ENCODE measurements at regions not wholly inside any gene's neighbourhood (a gene's known extent, or its start where the extent isn't known, plus 50 kb on each side); places are given as distances from the start of the nearest gene placed in this dataset.
"Not testable (repeated sequence)": the region's sequence is repeated elsewhere in the genome, so short reads cannot be mapped to it uniquely, and the experiment has no call there.

- DNase-seq (ENCODE audit: low spot score), result no peak
Observed at GRCh38 chr15:36075333-36075732, 504.1 kb upstream of the CDIN1 start.

- DNase-seq (ENCODE audit: low spot score), result no peak
Observed at GRCh38 chr15:36079021-36079420, 500.4 kb upstream of the CDIN1 start.

DNA sequence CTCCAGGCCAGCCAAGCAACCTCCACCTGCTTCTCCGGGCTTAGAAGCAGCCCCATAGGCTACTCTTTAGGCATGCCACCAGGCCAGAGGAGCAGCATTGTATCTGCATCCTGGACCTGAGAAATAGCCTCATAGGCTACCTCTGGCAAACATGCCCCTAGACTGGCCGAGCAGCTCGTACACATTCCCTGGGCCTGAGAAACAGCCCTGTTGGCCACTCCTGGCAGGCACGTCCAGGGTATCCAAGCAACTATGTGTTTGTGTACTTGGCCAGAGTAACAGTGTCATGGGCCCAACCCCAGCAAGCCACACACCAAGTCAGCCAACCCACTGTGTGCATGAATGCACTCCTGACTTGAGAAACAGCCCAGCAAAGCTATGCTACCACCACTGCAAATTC lies 498.7 kb upstream of the CDIN1 start:
- no peak for DNase-seq (ENCODE audit: low spot score)

GRCh38 chr15:36090286-36090946 lies 489.0 kb upstream of the CDIN1 start:
- no peak for DNase-seq (ENCODE audit: low spot score)

DNA sequence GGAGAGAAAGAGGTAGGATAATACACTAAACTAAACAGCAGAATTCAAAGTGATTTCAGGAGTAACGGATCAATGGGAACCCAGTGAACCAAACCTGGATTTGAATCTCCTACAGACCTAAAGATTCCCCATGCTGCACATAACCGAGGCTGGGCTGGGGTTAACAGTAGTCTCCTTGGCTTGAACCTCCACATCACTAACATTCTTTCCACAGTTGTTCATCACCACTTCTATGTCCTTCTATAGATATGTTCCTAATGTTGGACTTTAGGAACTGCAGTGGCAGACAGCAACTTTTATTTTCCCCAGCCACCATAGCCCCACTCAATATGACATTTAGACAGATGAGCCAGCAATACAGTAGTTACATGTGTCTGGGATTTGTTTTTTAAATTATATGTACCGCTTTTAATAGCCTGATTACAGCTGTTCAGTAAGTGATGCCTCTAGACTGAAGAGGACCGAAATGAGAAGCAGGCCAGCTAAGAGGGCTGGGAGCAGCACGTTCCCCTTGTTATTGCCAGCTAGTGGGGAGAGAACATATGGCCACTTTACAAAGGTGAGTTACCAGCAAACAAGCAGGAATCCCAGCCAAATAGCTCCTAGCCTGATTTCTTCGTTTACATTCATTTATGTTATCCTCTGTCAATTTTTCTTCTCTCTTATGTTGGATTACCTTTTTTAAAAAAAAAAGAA lies 472.6 kb upstream of the CDIN1 start:
- DNase-seq (ENCODE audit: low spot score), result no peak

GRCh38 chr15:36108541-36108940 lies 470.9 kb upstream of the CDIN1 start:
- no peak for DNase-seq (ENCODE audit: low spot score)

- no peak for DNase-seq (ENCODE audit: low spot score)
Observed at GRCh38 chr15:36109943-36110658, 469.3 kb upstream of the CDIN1 start.

- no peak for DNase-seq (ENCODE audit: low spot score)
Observed at GRCh38 chr15:36110659-36110993, 468.8 kb upstream of the CDIN1 start.

DNA sequence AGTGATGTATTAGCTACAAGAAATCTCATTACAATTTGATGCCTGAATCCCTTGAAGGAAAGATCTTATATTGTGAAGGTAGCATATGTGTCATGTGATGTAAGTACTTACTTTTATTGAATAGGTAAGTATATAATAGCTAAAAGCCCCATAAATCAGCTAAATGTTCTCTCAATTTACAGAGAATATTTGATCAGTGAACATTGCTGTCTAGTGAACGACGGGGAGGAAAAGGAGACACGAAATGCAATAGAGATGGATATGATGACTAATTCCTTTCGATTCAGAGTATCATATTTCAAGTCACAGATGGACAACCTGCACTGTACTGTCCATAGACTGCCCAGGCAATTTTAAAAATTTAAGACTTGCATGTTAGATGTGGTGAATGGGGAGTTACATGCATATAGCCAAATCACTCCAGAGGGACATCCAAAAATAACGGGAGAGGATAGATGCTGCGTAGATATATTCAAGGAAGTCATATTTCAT lies 462.1 kb upstream of the CDIN1 start:
- no peak for DNase-seq (ENCODE audit: low spot score)

- DNase-seq (ENCODE audit: low spot score), result no peak
Observed at GRCh38 chr15:36126194-36126593, 453.2 kb upstream of the CDIN1 start.

DNA sequence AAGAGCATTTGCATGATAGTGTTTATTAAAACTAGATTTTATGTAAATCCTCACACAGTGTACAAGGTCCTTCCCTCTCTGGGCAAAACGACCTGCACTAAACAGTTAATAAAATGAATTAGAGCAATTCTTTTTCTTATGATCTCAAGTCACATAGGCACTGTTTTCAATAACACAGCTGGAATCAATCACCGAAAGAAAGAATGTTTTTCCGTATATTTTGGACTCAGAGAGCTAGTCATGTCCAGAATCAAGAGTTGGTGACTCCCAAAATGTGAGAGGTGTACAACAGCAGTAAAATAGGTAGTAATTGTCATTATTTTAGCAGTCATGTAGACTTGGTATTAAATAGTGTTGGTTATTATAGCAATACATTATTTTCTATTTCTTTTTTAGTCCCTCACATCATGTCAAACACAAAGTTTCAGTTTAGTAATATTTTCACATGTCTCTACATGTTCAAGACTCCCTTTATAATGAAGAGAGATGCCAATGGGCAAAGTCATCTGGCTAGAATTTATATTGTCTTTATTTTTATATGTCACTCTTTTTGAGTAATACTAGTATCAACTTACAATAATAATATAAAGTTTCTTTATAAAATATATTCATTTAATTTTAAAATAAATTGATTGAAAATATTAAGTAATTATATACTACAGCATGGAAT lies 448.6 kb upstream of the CDIN1 start:
- no peak for DNase-seq (ENCODE audit: low spot score)

GRCh38 chr15:36133742-36134141 lies 445.7 kb upstream of the CDIN1 start:
- no peak for DNase-seq (ENCODE audit: low spot score)

DNA sequence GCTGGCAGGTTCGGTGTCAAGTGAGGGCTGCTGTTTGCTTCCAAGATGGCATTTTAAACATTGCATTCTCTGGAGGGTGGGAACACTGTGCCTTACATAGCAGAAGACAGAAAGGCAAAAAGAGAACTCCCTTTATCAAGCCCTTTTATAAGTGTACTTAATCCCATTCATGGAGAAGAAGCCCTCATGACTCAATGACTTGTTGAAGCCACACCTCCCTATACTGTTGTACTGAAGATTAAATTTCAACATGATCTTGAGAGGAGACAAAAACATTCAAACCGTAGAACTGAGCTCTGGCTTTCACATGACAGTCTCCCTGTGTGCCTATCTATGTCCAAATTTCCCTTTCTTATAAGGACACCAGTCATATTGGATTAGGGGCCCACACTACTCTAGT lies 443.4 kb upstream of the CDIN1 start:
- no peak for DNase-seq (ENCODE audit: low spot score)

DNA sequence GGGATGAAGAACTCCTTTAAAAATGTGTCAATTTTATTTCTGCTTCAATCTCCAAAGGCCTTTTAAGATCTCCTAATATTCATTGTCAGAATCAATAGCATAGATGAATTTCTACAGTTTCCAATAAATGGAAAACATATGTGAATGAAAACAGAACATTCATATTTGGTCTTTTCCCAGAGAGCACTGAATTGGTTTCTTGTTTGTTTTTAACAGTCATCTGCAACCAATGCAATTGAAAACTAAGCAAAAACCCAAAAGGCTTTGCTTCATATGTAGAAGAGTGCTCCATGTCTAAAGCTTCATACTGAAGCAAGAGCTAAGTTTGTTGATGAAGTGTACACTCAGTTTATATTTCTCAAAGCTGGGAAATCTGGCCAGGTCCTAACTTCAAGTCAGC lies 426.5 kb upstream of the CDIN1 start:
- no peak for DNase-seq (ENCODE audit: low spot score)

GRCh38 chr15:36156879-36157427 lies 422.5 kb upstream of the CDIN1 start:
- DNase-seq (ENCODE audit: low spot score), result no peak

- no peak for DNase-seq (ENCODE audit: low spot score)
Observed at GRCh38 chr15:36160351-36160750, 419.1 kb upstream of the CDIN1 start.

- DNase-seq (ENCODE audit: low spot score), result no peak
Observed at GRCh38 chr15:36161108-36161507, 418.3 kb upstream of the CDIN1 start.

GRCh38 chr15:36161771-36162212 lies 417.6 kb upstream of the CDIN1 start:
- no peak for DNase-seq (ENCODE audit: low spot score)

- DNase-seq (ENCODE audit: low spot score), result not testable (repeated sequence)
Observed at GRCh38 chr15:36163983-36164382, 415.4 kb upstream of the CDIN1 start.

DNA sequence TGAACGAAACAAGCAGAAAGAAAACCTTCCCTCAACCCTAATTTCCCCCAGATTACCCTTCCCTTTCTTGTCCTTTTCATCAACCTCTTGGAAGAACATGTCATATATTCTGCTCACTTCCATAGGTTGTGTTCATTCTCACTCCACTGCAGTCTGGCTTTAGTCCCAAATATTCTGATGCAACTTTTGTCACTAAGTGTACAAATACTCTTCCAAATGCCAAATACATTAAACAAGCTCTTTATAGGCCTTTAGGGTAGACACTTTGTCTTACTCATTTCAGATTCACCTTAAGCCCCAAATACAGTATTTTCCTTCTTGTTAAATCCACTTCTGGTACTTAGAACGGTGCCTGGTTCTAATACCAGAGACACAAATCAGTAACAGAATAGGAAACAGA lies 406.5 kb upstream of the CDIN1 start:
- DNase-seq (ENCODE audit: low spot score), result no peak

GRCh38 chr15:36175186-36175740 lies 404.2 kb upstream of the CDIN1 start:
- no peak for DNase-seq (ENCODE audit: low spot score)

- DNase-seq (ENCODE audit: low spot score), result no peak
Observed at GRCh38 chr15:36175741-36176291, 403.6 kb upstream of the CDIN1 start.
